H9 (cell line): ENCODE measurements at regions not wholly inside any gene's neighbourhood (a gene's known extent, or its start where the extent isn't known, plus 50 kb on each side); places are given as distances from the start of the nearest gene placed in this dataset.

Experiments
- DNase-seq: peaks from one replicate; pipeline ENCODE4 v3.0.0-alpha.2; 2017
- H2AFZ ChIP-seq: one replicate; pipeline ENCODE4 v1.6.1; 2013; ENCODE audit warnings: mild to moderate bottlenecking, low read length, control low read depth, moderate library complexity
- H2AK5ac ChIP-seq: 2 replicates; pipeline ENCODE4 v1.6.1; 2013; ENCODE audit warnings: low read length, control low read depth, mixed read lengths; ENCODE audit not compliant: insufficient read length
- H2BK120ac ChIP-seq: one replicate; pipeline ENCODE4 v1.6.1; 2013; ENCODE audit warnings: low read depth, mild to moderate bottlenecking, low read length, control low read depth, inconsistent platforms; ENCODE audit not compliant: poor library complexity, severe bottlenecking
- H2BK12ac ChIP-seq: 2 replicates; pipeline ENCODE4 v1.6.1; 2013; ENCODE audit warnings: low read length, control low read depth, mixed read lengths, low read depth; ENCODE audit not compliant: insufficient read length
- H2BK15ac ChIP-seq: 2 replicates; pipeline ENCODE4 v1.6.1; 2013; ENCODE audit warnings: low read depth, low read length, control low read depth
- H2BK20ac ChIP-seq: one replicate; pipeline ENCODE4 v1.6.1; 2013; ENCODE audit warnings: low read depth, mild to moderate bottlenecking, low read length, control low read depth, inconsistent platforms; ENCODE audit not compliant: poor library complexity, severe bottlenecking
- H2BK5ac ChIP-seq: 2 replicates; pipeline ENCODE4 v1.6.1; 2013; ENCODE audit warnings: low read length, control low read depth, mixed read lengths; ENCODE audit not compliant: insufficient read length
- H3K14ac ChIP-seq: 2 replicates; pipeline ENCODE4 v1.6.1; 2013; ENCODE audit warnings: low read length, control low read depth; ENCODE audit not compliant: insufficient read depth
- H3K18ac ChIP-seq: 2 replicates; pipeline ENCODE4 v1.6.1; 2013; ENCODE audit warnings: low read depth, mild to moderate bottlenecking, mixed read lengths, low read length, control low read depth; ENCODE audit not compliant: insufficient read length
- H3K23ac ChIP-seq: 2 replicates; pipeline ENCODE4 v1.6.1; 2013; ENCODE audit warnings: low read length, control low read depth, mixed read lengths, low read depth; ENCODE audit not compliant: insufficient read length
- H3K23me2 ChIP-seq: 2 replicates; pipeline ENCODE4 v1.6.1; 2013; ENCODE audit warnings: low read depth, mild to moderate bottlenecking, mixed read lengths, low read length, control low read depth; ENCODE audit not compliant: insufficient read length, poor library complexity, severe bottlenecking
- H3K27ac ChIP-seq: 2 replicates; pipeline ENCODE4 v1.5.1; 2013; ENCODE audit warnings: low read length, control low read depth, mixed read lengths, low read depth; ENCODE audit not compliant: insufficient read length
- H3K27me3 ChIP-seq: 2 replicates; pipeline ENCODE4 v1.6.1; 2013; ENCODE audit warnings: low read length, control low read depth, inconsistent platforms; ENCODE audit not compliant: insufficient read depth
- H3K4ac ChIP-seq: 2 replicates; pipeline ENCODE4 v1.6.1; 2013; ENCODE audit warnings: low read depth, mild to moderate bottlenecking, control low read depth, inconsistent platforms, low read length, moderate library complexity
- H3K4me1 ChIP-seq: 2 replicates; pipeline ENCODE4 v1.6.1; 2013; ENCODE audit warnings: low read length, control low read depth, inconsistent platforms; ENCODE audit not compliant: insufficient read depth
- H3K4me2 ChIP-seq: 2 replicates; pipeline ENCODE4 v1.6.1; 2013; ENCODE audit warnings: low read length, control low read depth, mixed read lengths; ENCODE audit not compliant: insufficient read length, insufficient read depth
- H3K56ac ChIP-seq: 2 replicates; pipeline ENCODE4 v1.6.1; 2013; ENCODE audit warnings: low read depth, mild to moderate bottlenecking, mixed read lengths, low read length, control low read depth; ENCODE audit not compliant: insufficient read length
- H3K79me1 ChIP-seq: 2 replicates; pipeline ENCODE4 v1.6.1; 2013; ENCODE audit warnings: low read depth, mild to moderate bottlenecking, moderate library complexity, low read length, control low read depth, inconsistent platforms; ENCODE audit not compliant: insufficient read depth, poor library complexity, severe bottlenecking
- H3K79me2 ChIP-seq: 2 replicates; pipeline ENCODE4 v1.6.1; 2013; ENCODE audit warnings: low read length, control low read depth, inconsistent platforms; ENCODE audit not compliant: insufficient read depth
- H3K9ac ChIP-seq: 2 replicates; pipeline ENCODE4 v1.6.1; 2013; ENCODE audit warnings: low read length, control low read depth, mixed read lengths; ENCODE audit not compliant: insufficient read length; ENCODE audit errors: extremely low read depth
- H3K9me3 ChIP-seq: one replicate; pipeline ENCODE4 v1.6.1; 2013; ENCODE audit warnings: low read depth, low read length, inconsistent platforms; ENCODE audit not compliant: control insufficient read depth
- H3T11ph ChIP-seq: one replicate; pipeline ENCODE4 v1.6.1; 2013; ENCODE audit warnings: mild to moderate bottlenecking, low read length, control low read depth, inconsistent platforms
- H4K20me1 ChIP-seq: one replicate; pipeline ENCODE4 v1.6.1; 2013; ENCODE audit not compliant: control insufficient read depth, insufficient read length, insufficient read depth
- H4K5ac ChIP-seq: 2 replicates; pipeline ENCODE4 v1.6.1; 2013; ENCODE audit warnings: low read depth, mild to moderate bottlenecking, mixed read lengths, low read length, control low read depth; ENCODE audit not compliant: insufficient read length
- H4K8ac ChIP-seq: replicated peaks from 2 replicates; pipeline ENCODE4 v1.6.1; 2013; ENCODE audit warnings: low read length, control low read depth, mixed read lengths, low read depth; ENCODE audit not compliant: insufficient read length
- H4K91ac ChIP-seq: 2 replicates; pipeline ENCODE4 v1.6.1; 2013; ENCODE audit warnings: low read depth, mild to moderate bottlenecking, moderate library complexity, mixed read lengths, low read length, control low read depth; ENCODE audit not compliant: insufficient read length
- H3K27ac Mint-ChIP-seq, 3 experiments: 2 replicates in 2 of 3; 3 replicates in 1 of 3; pipeline ENCODE4 v1.8.0; 2020 to 2021; ENCODE audit warnings: mixed read lengths in 3 of 3, mild to moderate bottlenecking in 1 of 3, moderate library complexity in 1 of 3
- H3K27me3 Mint-ChIP-seq: 2 replicates; pipeline ENCODE4 v1.8.0; 2021; ENCODE audit warnings: low read depth, mild to moderate bottlenecking, moderate library complexity, mixed read lengths
- H3K36me3 Mint-ChIP-seq, 3 experiments: 2 replicates in 2 of 3; 3 replicates in 1 of 3; pipeline ENCODE4 v1.8.0; 2020 to 2021; ENCODE audit warnings: low read depth in 3 of 3, mixed read lengths in 3 of 3; ENCODE audit not compliant: insufficient read depth in 1 of 3
- H3K4me1 Mint-ChIP-seq, 2 experiments: 2 replicates each; pipeline ENCODE4 v1.8.0; 2020; ENCODE audit warnings: mixed read lengths in 2 of 2
- H3K4me3 Mint-ChIP-seq, 2 experiments: 2 replicates in 1 of 2; 3 replicates in 1 of 2; pipeline ENCODE4 v1.8.0; 2020 to 2021; ENCODE audit warnings: mild to moderate bottlenecking in 2 of 2, mixed read lengths in 2 of 2, moderate library complexity in 1 of 2
- H3K9me3 Mint-ChIP-seq, 2 experiments: 2 replicates in 1 of 2; 3 replicates in 1 of 2; pipeline ENCODE4 v1.8.0; 2020; ENCODE audit warnings: mild to moderate bottlenecking in 2 of 2, mixed read lengths in 2 of 2, moderate library complexity in 1 of 2
- CTCF ChIP-seq: fragments of 200-600 bp; sonication (generic); conservative IDR thresholded peaks from 3 replicates; pipeline ENCODE4 v1.8.0; 2021; ENCODE audit warnings: antibody characterized with exemption, mild to moderate bottlenecking
- WGBS: extraction: QIAGEN DNeasy Blood & Tissue Kit; methylation state at CpG from one replicate; pipeline ENCODE4 v1.1.7; 2013; ENCODE audit warnings: missing lambda C conversion rate, low lambda C conversion rate, mixed read lengths; ENCODE audit not compliant: insufficient read length; ENCODE audit errors: extremely low coverage; 5-methylcytosine and 5-hydroxymethylcytosine counted together

GRCh38 chr14:90472632-90473031, 75.8 kb downstream of the CALM1 start:
- no peak overlapping the region for H2BK120ac ChIP-seq
- H3K4me1 ChIP-seq, result no peaks in the 10 kb centered on the region
- peaks cover 57 to 77% of the 10 kb centered on the region in 2 experiments for H3K9me3 Mint-ChIP-seq
- H4K8ac ChIP-seq, result no peak overlapping the region
- no peaks in the 10 kb centered on the region for H3K9me3 ChIP-seq
- no peaks in the 10 kb centered on the region for H3K79me1 ChIP-seq
- H2BK12ac ChIP-seq, result no peak overlapping the region
- no peak overlapping the region for H3K27ac Mint-ChIP-seq
- H3K27me3 ChIP-seq, result no peaks in the 10 kb centered on the region
- no peaks in the 10 kb centered on the region for H3K23me2 ChIP-seq
- H3K79me2 ChIP-seq, result no peaks in the 10 kb centered on the region
- H4K20me1 ChIP-seq, result no peaks in the 10 kb centered on the region
- no peak overlapping the region for H3K9ac ChIP-seq
- H3K56ac ChIP-seq, result no peak overlapping the region
- peaks cover 16% of the 10 kb centered on the region for H3K27me3 Mint-ChIP-seq
- H3K4me1 Mint-ChIP-seq, result no peaks in the 10 kb centered on the region
- no peak overlapping the region for H3K14ac ChIP-seq
- DNase-seq, result no peak
- H3K4ac ChIP-seq, result no peak overlapping the region
- no peak overlapping the region for H3K27ac ChIP-seq
- no peak overlapping the region for H3K18ac ChIP-seq
- H3T11ph ChIP-seq, result no peak overlapping the region
- H2AFZ ChIP-seq, result no peak overlapping the region
- no peak overlapping the region for H2BK20ac ChIP-seq
- WGBS, result no CpG with 5 or more reads among the region's 2 CpGs
- H3K4me3 Mint-ChIP-seq, result no peak overlapping the region
- H2AK5ac ChIP-seq, result no peak overlapping the region
- no peak overlapping the region for H4K91ac ChIP-seq
- H3K23ac ChIP-seq, result no peak overlapping the region
- H3K36me3 Mint-ChIP-seq, result peaks cover 5 to 19% (median 16%) of the 10 kb centered on the region in 3 experiments; a peak in 6 of 7 replicates
- no peak overlapping the region for H2BK5ac ChIP-seq
- no peak overlapping the region for H2BK15ac ChIP-seq
- H4K5ac ChIP-seq, result no peak overlapping the region
- H3K4me2 ChIP-seq, result no peak overlapping the region
- no peak for TF ChIP-seq CTCF
